H9 (cell line): ENCODE measurements at regions not wholly inside any gene's neighbourhood (a gene's known extent, or its start where the extent isn't known, plus 50 kb on each side); places are given as distances from the start of the nearest gene placed in this dataset.

ENCODE experiments used
- DNase-seq: peaks from one replicate; pipeline ENCODE4 v3.0.0-alpha.2; 2017
- H2AFZ ChIP-seq: one replicate; pipeline ENCODE4 v1.6.1; 2013; ENCODE audit warnings: mild to moderate bottlenecking, low read length, control low read depth, moderate library complexity
- H2AK5ac ChIP-seq: 2 replicates; pipeline ENCODE4 v1.6.1; 2013; ENCODE audit warnings: low read length, control low read depth, mixed read lengths; ENCODE audit not compliant: insufficient read length
- H2BK120ac ChIP-seq: one replicate; pipeline ENCODE4 v1.6.1; 2013; ENCODE audit warnings: low read depth, mild to moderate bottlenecking, low read length, control low read depth, inconsistent platforms; ENCODE audit not compliant: poor library complexity, severe bottlenecking
- H2BK12ac ChIP-seq: 2 replicates; pipeline ENCODE4 v1.6.1; 2013; ENCODE audit warnings: low read length, control low read depth, mixed read lengths, low read depth; ENCODE audit not compliant: insufficient read length
- H2BK15ac ChIP-seq: 2 replicates; pipeline ENCODE4 v1.6.1; 2013; ENCODE audit warnings: low read depth, low read length, control low read depth
- H2BK20ac ChIP-seq: one replicate; pipeline ENCODE4 v1.6.1; 2013; ENCODE audit warnings: low read depth, mild to moderate bottlenecking, low read length, control low read depth, inconsistent platforms; ENCODE audit not compliant: poor library complexity, severe bottlenecking
- H2BK5ac ChIP-seq: 2 replicates; pipeline ENCODE4 v1.6.1; 2013; ENCODE audit warnings: low read length, control low read depth, mixed read lengths; ENCODE audit not compliant: insufficient read length
- H3K14ac ChIP-seq: 2 replicates; pipeline ENCODE4 v1.6.1; 2013; ENCODE audit warnings: low read length, control low read depth; ENCODE audit not compliant: insufficient read depth
- H3K18ac ChIP-seq: 2 replicates; pipeline ENCODE4 v1.6.1; 2013; ENCODE audit warnings: low read depth, mild to moderate bottlenecking, mixed read lengths, low read length, control low read depth; ENCODE audit not compliant: insufficient read length
- H3K23ac ChIP-seq: 2 replicates; pipeline ENCODE4 v1.6.1; 2013; ENCODE audit warnings: low read length, control low read depth, mixed read lengths, low read depth; ENCODE audit not compliant: insufficient read length
- H3K23me2 ChIP-seq: 2 replicates; pipeline ENCODE4 v1.6.1; 2013; ENCODE audit warnings: low read depth, mild to moderate bottlenecking, mixed read lengths, low read length, control low read depth; ENCODE audit not compliant: insufficient read length, poor library complexity, severe bottlenecking
- H3K27ac ChIP-seq: 2 replicates; pipeline ENCODE4 v1.5.1; 2013; ENCODE audit warnings: low read length, control low read depth, mixed read lengths, low read depth; ENCODE audit not compliant: insufficient read length
- H3K27me3 ChIP-seq: 2 replicates; pipeline ENCODE4 v1.6.1; 2013; ENCODE audit warnings: low read length, control low read depth, inconsistent platforms; ENCODE audit not compliant: insufficient read depth
- H3K4ac ChIP-seq: 2 replicates; pipeline ENCODE4 v1.6.1; 2013; ENCODE audit warnings: low read depth, mild to moderate bottlenecking, control low read depth, inconsistent platforms, low read length, moderate library complexity
- H3K4me1 ChIP-seq: 2 replicates; pipeline ENCODE4 v1.6.1; 2013; ENCODE audit warnings: low read length, control low read depth, inconsistent platforms; ENCODE audit not compliant: insufficient read depth
- H3K4me2 ChIP-seq: 2 replicates; pipeline ENCODE4 v1.6.1; 2013; ENCODE audit warnings: low read length, control low read depth, mixed read lengths; ENCODE audit not compliant: insufficient read length, insufficient read depth
- H3K56ac ChIP-seq: 2 replicates; pipeline ENCODE4 v1.6.1; 2013; ENCODE audit warnings: low read depth, mild to moderate bottlenecking, mixed read lengths, low read length, control low read depth; ENCODE audit not compliant: insufficient read length
- H3K79me1 ChIP-seq: 2 replicates; pipeline ENCODE4 v1.6.1; 2013; ENCODE audit warnings: low read depth, mild to moderate bottlenecking, moderate library complexity, low read length, control low read depth, inconsistent platforms; ENCODE audit not compliant: insufficient read depth, poor library complexity, severe bottlenecking
- H3K79me2 ChIP-seq: 2 replicates; pipeline ENCODE4 v1.6.1; 2013; ENCODE audit warnings: low read length, control low read depth, inconsistent platforms; ENCODE audit not compliant: insufficient read depth
- H3K9ac ChIP-seq: 2 replicates; pipeline ENCODE4 v1.6.1; 2013; ENCODE audit warnings: low read length, control low read depth, mixed read lengths; ENCODE audit not compliant: insufficient read length; ENCODE audit errors: extremely low read depth
- H3K9me3 ChIP-seq: one replicate; pipeline ENCODE4 v1.6.1; 2013; ENCODE audit warnings: low read depth, low read length, inconsistent platforms; ENCODE audit not compliant: control insufficient read depth
- H3T11ph ChIP-seq: one replicate; pipeline ENCODE4 v1.6.1; 2013; ENCODE audit warnings: mild to moderate bottlenecking, low read length, control low read depth, inconsistent platforms
- H4K20me1 ChIP-seq: one replicate; pipeline ENCODE4 v1.6.1; 2013; ENCODE audit not compliant: control insufficient read depth, insufficient read length, insufficient read depth
- H4K5ac ChIP-seq: 2 replicates; pipeline ENCODE4 v1.6.1; 2013; ENCODE audit warnings: low read depth, mild to moderate bottlenecking, mixed read lengths, low read length, control low read depth; ENCODE audit not compliant: insufficient read length
- H4K8ac ChIP-seq: replicated peaks from 2 replicates; pipeline ENCODE4 v1.6.1; 2013; ENCODE audit warnings: low read length, control low read depth, mixed read lengths, low read depth; ENCODE audit not compliant: insufficient read length
- H4K91ac ChIP-seq: 2 replicates; pipeline ENCODE4 v1.6.1; 2013; ENCODE audit warnings: low read depth, mild to moderate bottlenecking, moderate library complexity, mixed read lengths, low read length, control low read depth; ENCODE audit not compliant: insufficient read length
- H3K27ac Mint-ChIP-seq, 3 experiments: 2 replicates in 2 of 3; 3 replicates in 1 of 3; pipeline ENCODE4 v1.8.0; 2020 to 2021; ENCODE audit warnings: mixed read lengths in 3 of 3, mild to moderate bottlenecking in 1 of 3, moderate library complexity in 1 of 3
- H3K27me3 Mint-ChIP-seq: 2 replicates; pipeline ENCODE4 v1.8.0; 2021; ENCODE audit warnings: low read depth, mild to moderate bottlenecking, moderate library complexity, mixed read lengths
- H3K36me3 Mint-ChIP-seq, 3 experiments: 2 replicates in 2 of 3; 3 replicates in 1 of 3; pipeline ENCODE4 v1.8.0; 2020 to 2021; ENCODE audit warnings: low read depth in 3 of 3, mixed read lengths in 3 of 3; ENCODE audit not compliant: insufficient read depth in 1 of 3
- H3K4me1 Mint-ChIP-seq, 2 experiments: 2 replicates each; pipeline ENCODE4 v1.8.0; 2020; ENCODE audit warnings: mixed read lengths in 2 of 2
- H3K4me3 Mint-ChIP-seq, 2 experiments: 2 replicates in 1 of 2; 3 replicates in 1 of 2; pipeline ENCODE4 v1.8.0; 2020 to 2021; ENCODE audit warnings: mild to moderate bottlenecking in 2 of 2, mixed read lengths in 2 of 2, moderate library complexity in 1 of 2
- H3K9me3 Mint-ChIP-seq, 2 experiments: 2 replicates in 1 of 2; 3 replicates in 1 of 2; pipeline ENCODE4 v1.8.0; 2020; ENCODE audit warnings: mild to moderate bottlenecking in 2 of 2, mixed read lengths in 2 of 2, moderate library complexity in 1 of 2
- TF ChIP-seq, protein P1 (sequence below): fragments of 200-600 bp; sonication (generic); conservative IDR thresholded peaks from 3 replicates; pipeline ENCODE4 v1.8.0; 2021; ENCODE audit warnings: antibody characterized with exemption, mild to moderate bottlenecking

DNA sequence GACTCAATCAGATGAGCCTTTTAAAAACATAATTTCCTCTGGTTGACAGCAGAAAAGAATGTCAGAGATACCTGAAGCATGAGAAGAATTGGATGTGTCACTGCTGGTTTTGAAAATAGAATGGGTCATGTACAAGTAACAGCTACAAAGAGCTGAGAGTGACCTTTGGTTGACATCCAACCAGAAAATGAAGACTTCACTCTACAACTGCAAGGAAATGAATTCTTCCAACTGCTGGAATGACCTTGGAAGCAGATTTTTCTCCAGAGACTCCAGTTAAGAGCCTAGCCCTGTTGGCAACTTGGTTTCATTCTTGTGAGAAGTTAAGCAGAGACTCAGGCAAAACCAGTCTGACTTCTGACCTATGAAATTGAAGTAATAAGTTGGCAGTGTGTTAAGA is 505.9 kb downstream of the SLC16A7 start:
- Histone ChIP-seq H2BK20ac (no peak overlapping the region), H4K91ac (no peak overlapping the region), H3K4me1 (no peaks in the 10 kb centered on the region), H2AFZ (no peak overlapping the region), H3K18ac (no peak overlapping the region), H3K79me1 (no peaks in the 10 kb centered on the region), H3K27me3 (no peaks in the 10 kb centered on the region), H3T11ph (no peak overlapping the region), H2BK12ac (no peak overlapping the region), H4K8ac (no peak overlapping the region), H3K56ac (no peak overlapping the region), H3K23me2 (no peaks in the 10 kb centered on the region), H4K5ac (no peak overlapping the region), H2BK5ac (no peak overlapping the region), H2BK15ac (no peak overlapping the region), H3K14ac (no peak overlapping the region), H3K23ac (no peak overlapping the region), H3K9me3 (no peaks in the 10 kb centered on the region), H4K20me1 (no peaks in the 10 kb centered on the region), H2AK5ac (no peak overlapping the region), H3K4me2 (no peak overlapping the region), H2BK120ac (no peak overlapping the region), H3K79me2 (no peaks in the 10 kb centered on the region), H3K27ac (no peak overlapping the region), H3K9ac (no peak overlapping the region), H3K4ac (no peak overlapping the region)
- Mint-ChIP-seq H3K27ac (no peak overlapping the region), H3K36me3 (peaks cover 0 to 11% (median 5%) of the 10 kb centered on the region in 3 experiments; a peak in 6 of 7 replicates), H3K4me1 (no peaks in the 10 kb centered on the region), H3K27me3 (no peaks in the 10 kb centered on the region), H3K4me3 (no peak overlapping the region), H3K9me3 (peaks cover 5 to 20% of the 10 kb centered on the region in 2 experiments; a peak in 4 of 5 replicates)
- DNase-seq, result no peak
- TF ChIP-seq, protein P1, sequence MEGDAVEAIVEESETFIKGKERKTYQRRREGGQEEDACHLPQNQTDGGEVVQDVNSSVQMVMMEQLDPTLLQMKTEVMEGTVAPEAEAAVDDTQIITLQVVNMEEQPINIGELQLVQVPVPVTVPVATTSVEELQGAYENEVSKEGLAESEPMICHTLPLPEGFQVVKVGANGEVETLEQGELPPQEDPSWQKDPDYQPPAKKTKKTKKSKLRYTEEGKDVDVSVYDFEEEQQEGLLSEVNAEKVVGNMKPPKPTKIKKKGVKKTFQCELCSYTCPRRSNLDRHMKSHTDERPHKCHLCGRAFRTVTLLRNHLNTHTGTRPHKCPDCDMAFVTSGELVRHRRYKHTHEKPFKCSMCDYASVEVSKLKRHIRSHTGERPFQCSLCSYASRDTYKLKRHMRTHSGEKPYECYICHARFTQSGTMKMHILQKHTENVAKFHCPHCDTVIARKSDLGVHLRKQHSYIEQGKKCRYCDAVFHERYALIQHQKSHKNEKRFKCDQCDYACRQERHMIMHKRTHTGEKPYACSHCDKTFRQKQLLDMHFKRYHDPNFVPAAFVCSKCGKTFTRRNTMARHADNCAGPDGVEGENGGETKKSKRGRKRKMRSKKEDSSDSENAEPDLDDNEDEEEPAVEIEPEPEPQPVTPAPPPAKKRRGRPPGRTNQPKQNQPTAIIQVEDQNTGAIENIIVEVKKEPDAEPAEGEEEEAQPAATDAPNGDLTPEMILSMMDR, result no peak
